Nephron progenitor cell (in vitro differentiated cells): ENCODE measurements at regions not wholly inside any gene's neighbourhood (a gene's known extent, or its start where the extent isn't known, plus 50 kb on each side); places are given as distances from the start of the nearest gene placed in this dataset.

ENCODE experiments used
- DNase-seq: peaks from one replicate; pipeline ENCODE4 v3.0.0; 2021
- H3K27ac Mint-ChIP-seq: 2 replicates; pipeline ENCODE4 v1.8.0; 2021; ENCODE audit warnings: mild to moderate bottlenecking, moderate library complexity, mixed read lengths
- H3K27me3 Mint-ChIP-seq: 2 replicates; pipeline ENCODE4 v1.8.0; 2021; ENCODE audit warnings: mild to moderate bottlenecking, low read depth, mixed read lengths; ENCODE audit not compliant: poor library complexity
- H3K36me3 Mint-ChIP-seq: 2 replicates; pipeline ENCODE4 v1.8.0; 2021; ENCODE audit warnings: low read depth, mixed read lengths
- H3K4me1 Mint-ChIP-seq: 2 replicates; pipeline ENCODE4 v1.8.0; 2021; ENCODE audit warnings: mixed read lengths
- H3K4me3 Mint-ChIP-seq: 2 replicates; pipeline ENCODE4 v1.8.0; 2021; ENCODE audit warnings: mild to moderate bottlenecking, moderate library complexity, mixed read lengths
- H3K9me3 Mint-ChIP-seq: 2 replicates; pipeline ENCODE4 v1.8.0; 2021; ENCODE audit warnings: mild to moderate bottlenecking, moderate library complexity, mixed read lengths
- CTCF ChIP-seq: fragments of 200-600 bp; sonication (generic); IDR thresholded peaks from 2 replicates; pipeline ENCODE4 v1.5.0; 2021; ENCODE audit warnings: antibody characterized with exemption

- H3K4me1 Mint-ChIP-seq, result no peaks in the 10 kb centered on the region
- no peak for TF ChIP-seq CTCF
- no peak overlapping the region for H3K4me3 Mint-ChIP-seq
- H3K9me3 Mint-ChIP-seq, result no peaks in the 10 kb centered on the region
- no peak overlapping the region for H3K27ac Mint-ChIP-seq
- no peaks in the 10 kb centered on the region for H3K27me3 Mint-ChIP-seq
- H3K36me3 Mint-ChIP-seq, result no peaks in the 10 kb centered on the region
- DNase-seq, result no peak
Observed at GRCh38 chr11:56905936-56906335, 82.8 kb upstream of the OR5AK2 start.

GRCh38 chr11:56905442-56905841, 83.3 kb upstream of the OR5AK2 start:
- TF ChIP-seq CTCF, result no peak
- no peaks in the 10 kb centered on the region for H3K4me1 Mint-ChIP-seq
- H3K9me3 Mint-ChIP-seq, result no peaks in the 10 kb centered on the region
- DNase-seq, result no peak
- H3K4me3 Mint-ChIP-seq, result no peak overlapping the region
- H3K36me3 Mint-ChIP-seq, result no peaks in the 10 kb centered on the region
- no peaks in the 10 kb centered on the region for H3K27me3 Mint-ChIP-seq
- H3K27ac Mint-ChIP-seq, result no peak overlapping the region

- Mint-ChIP-seq H3K9me3 (no peaks in the 10 kb centered on the region), H3K27ac (no peak overlapping the region), H3K4me1 (no peaks in the 10 kb centered on the region), H3K27me3 (peaks cover 20% of the 10 kb centered on the region), H3K36me3 (no peaks in the 10 kb centered on the region), H3K4me3 (no peak overlapping the region)
- TF ChIP-seq CTCF, result no peak
- DNase-seq, result no peak
Observed at GRCh38 chr11:56898856-56899255, 89.9 kb upstream of the OR5AK2 start.

- no peak for DNase-seq
- Mint-ChIP-seq H3K9me3 (no peaks in the 10 kb centered on the region), H3K36me3 (no peaks in the 10 kb centered on the region), H3K4me1 (no peaks in the 10 kb centered on the region), H3K4me3 (no peak overlapping the region), H3K27ac (no peak overlapping the region), H3K27me3 (peaks cover 24% of the 10 kb centered on the region)
- no peak for TF ChIP-seq CTCF
Observed at GRCh38 chr11:56890584-56891305, 98.0 kb upstream of the OR5AK2 start.

- H3K36me3 Mint-ChIP-seq, result no peaks in the 10 kb centered on the region
- TF ChIP-seq CTCF, result no peak
- H3K27ac Mint-ChIP-seq, result no peak overlapping the region
- H3K9me3 Mint-ChIP-seq, result no peaks in the 10 kb centered on the region
- no peak for DNase-seq
- no peak overlapping the region for H3K4me3 Mint-ChIP-seq
- H3K4me1 Mint-ChIP-seq, result no peaks in the 10 kb centered on the region
- H3K27me3 Mint-ChIP-seq, result peaks cover 18% of the 10 kb centered on the region
Observed at GRCh38 chr11:56889986-56890385, 98.7 kb upstream of the OR5AK2 start.

- Mint-ChIP-seq H3K9me3 (no peaks in the 10 kb centered on the region), H3K27ac (no peak overlapping the region), H3K4me1 (no peaks in the 10 kb centered on the region), H3K27me3 (peaks cover 9% of the 10 kb centered on the region), H3K4me3 (no peak overlapping the region), H3K36me3 (no peaks in the 10 kb centered on the region)
- TF ChIP-seq CTCF, result no peak
- no peak for DNase-seq
Observed at GRCh38 chr11:56887940-56888339, 100.8 kb upstream of the OR5AK2 start.
